ENCODE measurements at regions not wholly inside any gene's neighbourhood (a gene's known extent, or its start where the extent isn't known, plus 50 kb on each side); places are given as distances from the start of the nearest gene placed in this dataset.

- TF ChIP-seq POLR2A (IDR thresholded peaks at IDR 0.05; ENCODE audit: low read depth, low read length), result no peak
- TF ChIP-seq POLR2AphosphoS5 (IDR thresholded peaks at IDR 0.05; ENCODE audit: low read depth, low read length), result no peak
- TF ChIP-seq TAF1 (IDR thresholded peaks at IDR 0.05; ENCODE audit: borderline replicate concordance, low read depth, low read length), result no peak
Observed at GRCh38 chr5:41637424-41637823, 127.0 kb upstream of the PLCXD3 start.
